ENCODE measurements at regions not wholly inside any gene's neighbourhood (a gene's known extent, or its start where the extent isn't known, plus 50 kb on each side); places are given as distances from the start of the nearest gene placed in this dataset.

DNA sequence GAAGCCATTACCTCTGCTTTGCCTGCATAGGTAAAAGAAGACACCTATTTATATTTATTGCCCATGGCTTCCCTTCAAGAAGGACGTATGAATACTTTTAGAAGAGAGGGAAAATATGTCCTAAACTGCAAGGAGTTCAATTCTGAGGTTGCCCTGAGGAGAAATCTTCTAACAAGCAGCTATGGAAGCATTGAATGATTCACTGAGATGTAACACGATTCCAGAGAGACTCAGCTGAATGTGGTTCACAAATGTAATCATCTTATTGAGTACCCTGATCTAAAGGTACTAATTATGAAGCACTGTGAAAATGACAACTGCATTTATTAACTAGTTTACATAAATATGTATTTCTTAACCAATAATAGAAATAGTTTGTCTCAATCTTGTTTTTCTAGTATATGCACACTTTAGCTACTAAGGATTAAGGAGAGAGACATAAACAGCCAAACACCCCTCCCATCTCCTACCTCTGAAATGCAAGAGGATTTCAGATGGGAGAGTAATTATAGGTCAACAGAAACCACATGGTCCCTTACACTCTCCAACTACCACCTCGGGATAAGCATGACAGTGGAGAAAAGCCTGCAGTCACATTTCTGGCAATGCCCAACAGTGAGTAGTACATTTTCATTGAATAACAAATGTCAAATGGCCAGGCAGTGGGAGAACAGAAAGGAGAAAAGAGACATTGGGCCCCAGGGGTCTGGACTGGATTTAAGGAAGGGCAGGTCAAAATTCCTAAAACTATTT is 506.2 kb upstream of the IL12A start:
- H3K79me2 ChIP-seq (ENCODE audit: insufficient read depth, low read depth, low read length) = no peaks in the 10 kb centered on the region
- H2AFZ ChIP-seq (ENCODE audit: low read length) = no peak overlapping the region
- H4K20me1 ChIP-seq (ENCODE audit: insufficient read depth, low read length) = no peaks in the 10 kb centered on the region
- no peak overlapping the region for H3K4me2 ChIP-seq (ENCODE audit: low read length)
- POLR2A ChIA-PET = no interaction called here
- intact Hi-C loops (cut with micrococcal nuclease; ENCODE audit: unreplicated experiment) = no loop called here
- H3K9me2 ChIP-seq (ENCODE audit: insufficient read depth, low read length) = no peaks in the 10 kb centered on the region
- H3K36me3 ChIP-seq (ENCODE audit: insufficient read depth, low read length) = no peaks in the 10 kb centered on the region
- no peak for TF ChIP-seq EZH2phosphoT487 (IDR thresholded peaks at IDR 0.05; ENCODE audit: borderline replicate concordance, low read depth, low read length)
- TF ChIP-seq, protein P1, sequence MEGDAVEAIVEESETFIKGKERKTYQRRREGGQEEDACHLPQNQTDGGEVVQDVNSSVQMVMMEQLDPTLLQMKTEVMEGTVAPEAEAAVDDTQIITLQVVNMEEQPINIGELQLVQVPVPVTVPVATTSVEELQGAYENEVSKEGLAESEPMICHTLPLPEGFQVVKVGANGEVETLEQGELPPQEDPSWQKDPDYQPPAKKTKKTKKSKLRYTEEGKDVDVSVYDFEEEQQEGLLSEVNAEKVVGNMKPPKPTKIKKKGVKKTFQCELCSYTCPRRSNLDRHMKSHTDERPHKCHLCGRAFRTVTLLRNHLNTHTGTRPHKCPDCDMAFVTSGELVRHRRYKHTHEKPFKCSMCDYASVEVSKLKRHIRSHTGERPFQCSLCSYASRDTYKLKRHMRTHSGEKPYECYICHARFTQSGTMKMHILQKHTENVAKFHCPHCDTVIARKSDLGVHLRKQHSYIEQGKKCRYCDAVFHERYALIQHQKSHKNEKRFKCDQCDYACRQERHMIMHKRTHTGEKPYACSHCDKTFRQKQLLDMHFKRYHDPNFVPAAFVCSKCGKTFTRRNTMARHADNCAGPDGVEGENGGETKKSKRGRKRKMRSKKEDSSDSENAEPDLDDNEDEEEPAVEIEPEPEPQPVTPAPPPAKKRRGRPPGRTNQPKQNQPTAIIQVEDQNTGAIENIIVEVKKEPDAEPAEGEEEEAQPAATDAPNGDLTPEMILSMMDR (conservative IDR thresholded peaks at IDR 0.05; ENCODE audit: low read length) = no peak
- DNase-seq (ENCODE audit: low spot score) = no peak
- H3K4me1 ChIP-seq (ENCODE audit: insufficient read depth, low read length, poor library complexity, severe bottlenecking) = no peaks in the 10 kb centered on the region
- H3K27ac ChIP-seq (ENCODE audit: low read depth, low read length, poor library complexity, severe bottlenecking) = no peak overlapping the region
- CTCF ChIA-PET (ENCODE audit: unreplicated experiment) = no interaction called here
- no peaks in the 10 kb centered on the region for H3K9me3 ChIP-seq (ENCODE audit: low read length)
- no peak overlapping the region for H3K4me3 ChIP-seq (ENCODE audit: low read depth, low read length, poor library complexity, severe bottlenecking)
- BruUV-seq (replicated peaks) = no TSS peak

DNA sequence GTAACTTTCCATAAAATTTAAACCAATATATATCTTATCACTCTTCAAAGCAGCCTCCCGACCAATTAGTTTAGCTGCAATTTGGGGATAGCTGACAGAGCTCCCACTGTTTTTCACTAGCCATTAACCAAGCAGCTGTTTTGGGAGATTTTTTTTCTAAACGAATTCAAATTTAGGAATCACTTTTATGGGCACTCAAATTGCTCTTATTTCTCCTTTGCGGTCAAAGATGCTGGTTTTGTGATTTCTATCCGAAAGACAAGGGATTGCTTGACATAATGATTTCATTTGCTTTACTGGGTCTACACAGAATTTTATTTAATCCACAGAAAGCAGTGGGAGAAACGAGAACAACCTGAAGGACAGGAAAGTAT is 505.7 kb upstream of the IL12A start:
- Histone ChIP-seq H3K9me2 (ENCODE audit: insufficient read depth, low read length) (no peaks in the 10 kb centered on the region), H3K9me3 (ENCODE audit: low read length) (no peaks in the 10 kb centered on the region), H2AFZ (ENCODE audit: low read length) (no peak overlapping the region), H3K4me2 (ENCODE audit: low read length) (no peak overlapping the region), H3K79me2 (ENCODE audit: insufficient read depth, low read depth, low read length) (no peaks in the 10 kb centered on the region), H4K20me1 (ENCODE audit: insufficient read depth, low read length) (no peaks in the 10 kb centered on the region), H3K36me3 (ENCODE audit: insufficient read depth, low read length) (no peaks in the 10 kb centered on the region), H3K4me3 (ENCODE audit: low read depth, low read length, poor library complexity, severe bottlenecking) (no peak overlapping the region), H3K27ac (ENCODE audit: low read depth, low read length, poor library complexity, severe bottlenecking) (no peak overlapping the region), H3K4me1 (ENCODE audit: insufficient read depth, low read length, poor library complexity, severe bottlenecking) (no peaks in the 10 kb centered on the region)
- CTCF ChIA-PET (ENCODE audit: unreplicated experiment) = no interaction called here
- POLR2A ChIA-PET = no interaction called here
- no TSS peak for BruUV-seq (replicated peaks)
- DNase-seq (ENCODE audit: low spot score) = no peak
- intact Hi-C loops (cut with micrococcal nuclease; ENCODE audit: unreplicated experiment) = no loop called here
- TF ChIP-seq EZH2phosphoT487 (IDR thresholded peaks at IDR 0.05; ENCODE audit: borderline replicate concordance, low read depth, low read length) = no peak
- TF ChIP-seq, protein P1 (conservative IDR thresholded peaks at IDR 0.05; ENCODE audit: low read length) = no peak

DNA sequence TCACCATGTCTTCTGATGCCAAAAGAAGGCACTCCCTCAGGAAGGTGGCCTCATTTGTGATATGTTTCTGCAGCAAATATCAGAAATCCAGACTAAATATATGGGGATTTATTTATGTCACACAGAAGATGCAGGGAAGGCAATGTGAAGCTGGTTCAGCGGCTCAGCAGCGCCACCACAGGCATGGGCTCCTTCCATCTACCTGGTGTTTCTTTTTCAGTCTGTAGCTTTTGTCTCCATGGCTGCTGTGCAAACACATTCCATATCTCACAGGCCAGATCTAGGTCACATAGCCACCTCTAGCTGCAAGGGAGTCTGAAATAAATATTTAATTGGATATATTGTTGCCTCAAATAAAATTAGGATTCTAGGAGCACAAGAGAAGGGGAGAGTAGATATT is 502.1 kb upstream of the IL12A start:
- DNase-seq (ENCODE audit: low spot score) = no peak
- Histone ChIP-seq H3K36me3 (ENCODE audit: insufficient read depth, low read length) (no peaks in the 10 kb centered on the region), H3K9me2 (ENCODE audit: insufficient read depth, low read length) (no peaks in the 10 kb centered on the region), H3K4me1 (ENCODE audit: insufficient read depth, low read length, poor library complexity, severe bottlenecking) (no peaks in the 10 kb centered on the region), H2AFZ (ENCODE audit: low read length) (no peak overlapping the region), H3K9me3 (ENCODE audit: low read length) (no peaks in the 10 kb centered on the region), H3K27ac (ENCODE audit: low read depth, low read length, poor library complexity, severe bottlenecking) (no peak overlapping the region), H3K4me3 (ENCODE audit: low read depth, low read length, poor library complexity, severe bottlenecking) (no peak overlapping the region), H3K4me2 (ENCODE audit: low read length) (no peak overlapping the region), H3K79me2 (ENCODE audit: insufficient read depth, low read depth, low read length) (no peaks in the 10 kb centered on the region), H4K20me1 (ENCODE audit: insufficient read depth, low read length) (no peaks in the 10 kb centered on the region)
- CTCF ChIA-PET (ENCODE audit: unreplicated experiment) = no interaction called here
- POLR2A ChIA-PET = interaction anchor here (0.6 kb wide), 1 partner anchor 570 kb away, joined by 5 read pairs; no protein-coding TSS in a partner anchor
- no TSS peak for BruUV-seq (replicated peaks)
- intact Hi-C loops (cut with micrococcal nuclease; ENCODE audit: unreplicated experiment) = no loop called here
- no peak for TF ChIP-seq EZH2phosphoT487 (IDR thresholded peaks at IDR 0.05; ENCODE audit: borderline replicate concordance, low read depth, low read length)
- TF ChIP-seq, protein P1 (conservative IDR thresholded peaks at IDR 0.05; ENCODE audit: low read length) = peak; percentile 61; the same call in 1 of the 2 replicates

All from OCI-LY7 (cell line).